ENCODE measurements at regions not wholly inside any gene's neighbourhood (a gene's known extent, or its start where the extent isn't known, plus 50 kb on each side); places are given as distances from the start of the nearest gene placed in this dataset.

DNA sequence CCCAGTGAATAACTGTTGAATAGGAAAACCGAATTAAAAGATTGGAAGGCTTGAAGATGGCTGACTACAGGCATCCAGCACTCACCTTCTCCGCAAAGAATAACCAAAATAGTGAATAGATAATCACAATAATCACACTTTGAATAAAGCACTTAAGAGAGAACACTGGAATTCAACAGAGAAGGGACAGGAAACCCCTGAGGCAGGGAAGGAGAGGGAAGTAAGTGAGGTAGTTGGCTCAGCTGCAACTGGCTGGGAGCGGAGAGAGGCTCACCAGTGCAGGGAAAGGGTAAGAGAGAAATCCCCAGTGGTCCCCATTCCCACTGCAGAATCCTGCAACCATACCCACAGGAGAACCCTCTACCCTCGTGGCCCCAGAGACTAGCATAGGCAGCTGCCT, 246.6 kb upstream of the NCKAP5 start:
- Histone ChIP-seq H3K4me3 (ENCODE audit: extremely low read depth in 1 of 4, insufficient read depth in 2 of 4, low read depth in 3 of 4, low read length in 4 of 4) (no peak overlapping the region), H3K9ac (replicated peaks in 1 of 4; ENCODE audit: extremely low read depth in 1 of 4, low read depth in 3 of 4, low read length in 3 of 4) (no peak overlapping the region), H2AFZ (ENCODE audit: low read length) (no peak overlapping the region), H4K5ac (ENCODE audit: insufficient read length, low read depth, low read length) (no peak overlapping the region), H3K36me3 (ENCODE audit: control insufficient read depth in 2 of 4, insufficient read depth in 4 of 4, low read length in 3 of 4) (no peaks in the 10 kb centered on the region), H3K23me2 (ENCODE audit: low read depth, low read length) (no peaks in the 10 kb centered on the region), H4K91ac (replicated peaks; ENCODE audit: insufficient read length, low read length) (no peak overlapping the region), H2BK15ac (ENCODE audit: low read length) (no peak overlapping the region), H3K9me3 (ENCODE audit: insufficient read depth in 2 of 2, low read depth in 1 of 2, low read length in 1 of 2) (no peaks in the 10 kb centered on the region), H3K14ac (ENCODE audit: insufficient read length) (no peak overlapping the region), H4K8ac (ENCODE audit: extremely low read depth, insufficient read depth, low read length) (no peak overlapping the region), H3K27ac (ENCODE audit: low read depth, low read length) (no peak overlapping the region), H2AK5ac (ENCODE audit: low read depth, low read length) (no peak overlapping the region), H3K18ac (ENCODE audit: extremely low read depth, low read length) (no peak overlapping the region), H2BK120ac (replicated peaks; ENCODE audit: low read depth, low read length) (no peak overlapping the region), H2BK20ac (ENCODE audit: low read length) (no peak overlapping the region), H3K4me2 (ENCODE audit: insufficient read depth in 1 of 2, low read depth in 2 of 2, low read length in 2 of 2) (no peak overlapping the region), H3K56ac (replicated peaks; ENCODE audit: insufficient read length, low read depth, low read length) (no peak overlapping the region), H3K4me1 (replicated peaks in 1 of 4; ENCODE audit: control insufficient read depth in 3 of 4, insufficient read depth in 4 of 4, low read length in 3 of 4) (peaks cover 0 to 3% (median 0%) of the 10 kb centered on the region in 4 experiments; a peak in 2 of 7 replicates), H3K79me1 (ENCODE audit: low read depth, low read length) (no peaks in the 10 kb centered on the region), H4K20me1 (replicated peaks in 1 of 2; ENCODE audit: control insufficient read depth in 1 of 2, insufficient read depth in 2 of 2, low read length in 2 of 2) (no peaks in the 10 kb centered on the region), H3K27me3 (replicated peaks in 1 of 4; ENCODE audit: control insufficient read depth in 3 of 4, extremely low read depth in 1 of 4, insufficient read depth in 3 of 4, low read length in 3 of 4) (no peaks in the 10 kb centered on the region), H2BK12ac (ENCODE audit: low read depth, low read length) (no peak overlapping the region), H3K79me2 (ENCODE audit: control insufficient read depth in 1 of 2, insufficient read depth in 2 of 2, low read length in 2 of 2) (no peaks in the 10 kb centered on the region), H3K4ac (replicated peaks; ENCODE audit: insufficient read length, low read depth, low read length) (no peak overlapping the region), H3K23ac (ENCODE audit: insufficient read length) (no peak overlapping the region), H2BK5ac (ENCODE audit: low read depth, low read length) (no peak overlapping the region)
- DNase-seq (ENCODE audit: low read depth in 1 of 2, low spot score in 2 of 2) (no peak), FAIRE-seq (no peak)
- WGBS, 2 experiments (ENCODE audit: extremely low coverage in 1 of 2, insufficient coverage in 1 of 2, insufficient read length in 1 of 2, insufficient replicate concordance in 2 of 2, low coverage in 1 of 2, low lambda C conversion rate in 2 of 2, missing lambda C conversion rate in 1 of 2) = 85% methylated on average over 4 of the region's 4 CpGs; no CpG with 5 or more reads in 1 of the 2 experiments
- ChIA-PET POLR2A (ENCODE audit: partially characterized antibody) (no interaction called here), CTCF (ENCODE audit: partially characterized antibody) (interaction anchor here (1.7 kb wide), 1 partner anchor 30 kb away, joined by 6 read pairs; no protein-coding TSS in a partner anchor)
- TF ChIP-seq EZH2 (IDR thresholded peaks at IDR 0.05; ENCODE audit: low read depth, low read length, severe bottlenecking) (no peak), TEAD4 (IDR thresholded peaks at IDR 0.05; ENCODE audit: low read depth, low read length) (no peak), FOSL1 (IDR thresholded peaks at IDR 0.05; ENCODE audit: insufficient read depth, low read depth, low read length) (no peak), SAP30 (IDR thresholded peaks at IDR 0.05; ENCODE audit: insufficient read depth, insufficient replicate concordance, low read length) (no peak), RAD21 (IDR thresholded peaks at IDR 0.05 in 1 of 2, conservative IDR thresholded peaks at IDR 0.05 in 1 of 2; ENCODE audit: low read depth in 2 of 2, low read length in 2 of 2) (no peak), SRF (IDR thresholded peaks at IDR 0.05; ENCODE audit: low read depth, low read length) (no peak), HDAC6 (IDR thresholded peaks at IDR 0.05; ENCODE audit: low read depth, low read length) (no peak), CHD1 (IDR thresholded peaks at IDR 0.05; ENCODE audit: low read depth, low read length) (no peak), ASH2L (IDR thresholded peaks at IDR 0.05; ENCODE audit: low read length) (no peak), SP1 (IDR thresholded peaks at IDR 0.05; ENCODE audit: low read depth, low read length) (no peak), RFX5 (IDR thresholded peaks at IDR 0.05; ENCODE audit: borderline replicate concordance, low read depth, low read length) (no peak), POLR2AphosphoS5 (IDR thresholded peaks at IDR 0.05; ENCODE audit: low read depth, low read length) (no peak), EP300 (IDR thresholded peaks at IDR 0.05; ENCODE audit: borderline replicate concordance in 1 of 2, low read depth in 2 of 2, low read length in 2 of 2) (no peak), PHF8 (conservative IDR thresholded peaks at IDR 0.05; ENCODE audit: low read depth, low read length) (no peak)

Data from H1 (cell line).